ENCODE measurements at regions not wholly inside any gene's neighbourhood (a gene's known extent, or its start where the extent isn't known, plus 50 kb on each side); places are given as distances from the start of the nearest gene placed in this dataset.

DNA sequence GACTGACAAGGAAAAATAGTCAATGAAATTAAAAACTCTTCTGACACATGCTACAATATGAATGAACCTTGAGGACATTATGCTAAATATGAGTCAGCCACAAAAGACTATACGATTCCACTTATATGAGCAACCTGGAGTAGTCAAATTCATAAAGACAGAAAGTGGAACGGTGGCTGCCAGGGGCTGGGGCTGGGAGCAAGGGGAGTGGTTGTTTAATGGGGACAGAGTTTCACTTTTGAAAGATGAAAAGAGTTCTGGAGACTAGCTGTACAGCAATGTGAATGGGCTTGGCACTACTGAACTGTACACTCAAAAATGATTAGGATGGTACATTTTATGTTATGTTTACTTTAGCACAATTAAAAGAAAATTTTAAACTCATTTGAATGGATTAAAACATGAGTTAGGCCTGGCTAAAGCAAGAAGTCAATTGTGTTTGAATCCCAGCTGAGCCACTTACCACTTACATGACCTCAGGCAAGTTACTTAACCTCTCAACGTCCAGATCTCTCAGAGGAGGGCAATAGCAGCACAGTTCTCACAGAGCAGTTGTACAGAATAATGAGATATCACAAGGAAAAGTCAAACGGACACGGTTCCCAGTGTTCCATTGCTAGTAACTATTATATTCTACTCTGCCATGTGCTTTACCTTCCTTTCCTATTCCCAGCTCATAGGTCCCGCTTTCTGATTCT is 102.5 kb downstream of the SPTSSA start:
- Histone ChIP-seq H3K4me2 (no peak overlapping the region), H2AFZ (no peak overlapping the region), H3F3A (ENCODE audit: insufficient read depth, low read depth) (peaks cover 10% of the 10 kb centered on the region; the same call in 1 of the 2 replicates), H3K79me2 (ENCODE audit: low read depth) (no peaks in the 10 kb centered on the region), H3K9me2 (ENCODE audit: insufficient read depth) (no peaks in the 10 kb centered on the region), H3K9me3 (ENCODE audit: insufficient read depth, low read depth) (no peaks in the 10 kb centered on the region; the same call in 1 of the 2 replicates), H3K27me3 (ENCODE audit: insufficient read depth, low read depth) (no peaks in the 10 kb centered on the region), H3K4me1 (replicated peaks; ENCODE audit: insufficient read depth) (peaks cover 13% of the 10 kb centered on the region), H4K20me1 (ENCODE audit: insufficient read depth) (no peaks in the 10 kb centered on the region), H3K4me3 (no peak overlapping the region), H3K36me3 (ENCODE audit: low read depth) (no peaks in the 10 kb centered on the region), H3K27ac (no peak overlapping the region)
- BruUV-seq (replicated peaks): no TSS peak
- no peak for DNase-seq
- ChIA-PET POLR2A (ENCODE audit: unreplicated experiment) (no interaction called here), CTCF (no interaction called here)
- intact Hi-C loops (cut with micrococcal nuclease; ENCODE audit: unreplicated experiment): no loop called here
- TF ChIP-seq, protein P1, sequence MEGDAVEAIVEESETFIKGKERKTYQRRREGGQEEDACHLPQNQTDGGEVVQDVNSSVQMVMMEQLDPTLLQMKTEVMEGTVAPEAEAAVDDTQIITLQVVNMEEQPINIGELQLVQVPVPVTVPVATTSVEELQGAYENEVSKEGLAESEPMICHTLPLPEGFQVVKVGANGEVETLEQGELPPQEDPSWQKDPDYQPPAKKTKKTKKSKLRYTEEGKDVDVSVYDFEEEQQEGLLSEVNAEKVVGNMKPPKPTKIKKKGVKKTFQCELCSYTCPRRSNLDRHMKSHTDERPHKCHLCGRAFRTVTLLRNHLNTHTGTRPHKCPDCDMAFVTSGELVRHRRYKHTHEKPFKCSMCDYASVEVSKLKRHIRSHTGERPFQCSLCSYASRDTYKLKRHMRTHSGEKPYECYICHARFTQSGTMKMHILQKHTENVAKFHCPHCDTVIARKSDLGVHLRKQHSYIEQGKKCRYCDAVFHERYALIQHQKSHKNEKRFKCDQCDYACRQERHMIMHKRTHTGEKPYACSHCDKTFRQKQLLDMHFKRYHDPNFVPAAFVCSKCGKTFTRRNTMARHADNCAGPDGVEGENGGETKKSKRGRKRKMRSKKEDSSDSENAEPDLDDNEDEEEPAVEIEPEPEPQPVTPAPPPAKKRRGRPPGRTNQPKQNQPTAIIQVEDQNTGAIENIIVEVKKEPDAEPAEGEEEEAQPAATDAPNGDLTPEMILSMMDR (conservative IDR thresholded peaks at IDR 0.05): no peak
- TF ChIP-seq EZH2 (IDR thresholded peaks at IDR 0.05; ENCODE audit: low read depth): no peak

DNA sequence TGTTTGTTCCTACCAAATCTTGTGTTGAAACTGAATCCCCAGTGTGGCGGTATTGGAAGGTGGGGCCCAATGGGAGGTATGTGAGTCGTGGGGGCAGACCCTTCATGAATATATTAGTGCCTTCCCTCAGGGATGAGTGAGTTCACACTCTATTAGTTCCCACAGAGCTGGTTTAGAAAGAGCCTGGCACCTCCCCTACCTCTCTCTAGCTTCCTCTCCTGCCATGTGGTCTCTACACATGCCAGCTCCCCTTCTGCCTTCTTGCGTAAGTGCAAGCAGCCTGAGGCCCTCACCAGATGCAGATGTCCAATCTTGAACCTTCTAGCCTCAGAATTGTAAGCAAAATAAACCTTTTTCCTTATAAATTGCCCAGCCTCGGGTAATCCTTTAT is 105.8 kb downstream of the SPTSSA start:
- no peaks in the 10 kb centered on the region for H3K9me3 ChIP-seq (ENCODE audit: insufficient read depth, low read depth)
- no peaks in the 10 kb centered on the region for H3K36me3 ChIP-seq (ENCODE audit: low read depth)
- intact Hi-C loops (cut with micrococcal nuclease; ENCODE audit: unreplicated experiment): no loop called here
- no peaks in the 10 kb centered on the region for H3K79me2 ChIP-seq (ENCODE audit: low read depth)
- BruUV-seq (replicated peaks): no TSS peak
- 0 out of 2 replicates have a peak overlapping the region, but pooled peaks have one; percentile 42 for H2AFZ ChIP-seq
- no peaks in the 10 kb centered on the region for H3K9me2 ChIP-seq (ENCODE audit: insufficient read depth)
- DNase-seq: no peak
- H3F3A ChIP-seq (ENCODE audit: insufficient read depth, low read depth): no peaks in the 10 kb centered on the region
- no peaks in the 10 kb centered on the region for H3K27me3 ChIP-seq (ENCODE audit: insufficient read depth, low read depth)
- no peak overlapping the region for H3K4me3 ChIP-seq
- H3K4me1 ChIP-seq (replicated peaks; ENCODE audit: insufficient read depth): no peaks in the 10 kb centered on the region
- no peak overlapping the region for H3K27ac ChIP-seq
- CTCF ChIA-PET: no interaction called here
- H3K4me2 ChIP-seq: no peak overlapping the region
- no peaks in the 10 kb centered on the region for H4K20me1 ChIP-seq (ENCODE audit: insufficient read depth)
- POLR2A ChIA-PET (ENCODE audit: unreplicated experiment): interaction anchor here (0.6 kb wide), 1 partner anchor 665 kb away, joined by 7 read pairs; no protein-coding TSS in a partner anchor
- no peak for TF ChIP-seq EZH2 (IDR thresholded peaks at IDR 0.05; ENCODE audit: low read depth)
- TF ChIP-seq, protein P1 (conservative IDR thresholded peaks at IDR 0.05): no peak

DNA sequence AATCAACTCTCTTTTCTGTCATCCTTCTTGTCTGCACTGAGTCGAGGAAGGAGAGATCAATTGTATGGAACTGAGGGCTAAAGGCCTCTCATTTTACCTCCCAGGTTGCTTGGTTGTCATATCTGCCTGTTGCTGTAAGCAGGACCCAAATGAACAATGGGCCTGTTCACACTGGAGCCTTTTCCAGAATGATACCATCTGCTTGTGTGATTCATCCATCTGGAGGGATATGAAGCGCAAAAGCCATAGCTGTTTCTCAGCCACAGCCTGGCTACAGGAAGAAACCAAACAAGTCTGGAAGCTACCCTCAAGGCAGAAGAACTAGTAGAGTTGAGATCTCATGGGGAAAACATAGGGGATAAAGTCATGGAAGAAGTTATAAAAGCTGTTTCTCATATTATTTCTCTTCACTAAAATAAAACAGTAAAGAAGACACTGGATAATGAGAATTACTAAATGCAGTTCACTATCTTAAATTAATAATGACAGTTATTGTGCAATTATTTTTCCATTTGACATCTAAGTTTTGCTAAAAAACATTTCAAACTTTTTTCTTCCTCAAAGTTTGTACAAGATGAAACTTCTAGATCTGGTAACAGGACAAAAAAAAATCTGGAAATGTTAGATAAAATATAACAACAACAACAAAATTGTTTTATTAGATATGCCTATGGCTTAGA is 106.3 kb downstream of the SPTSSA start:
- BruUV-seq (replicated peaks): no TSS peak
- Histone ChIP-seq H3K79me2 (ENCODE audit: low read depth) (no peaks in the 10 kb centered on the region), H3K9me2 (ENCODE audit: insufficient read depth) (no peaks in the 10 kb centered on the region), H3K9me3 (ENCODE audit: insufficient read depth, low read depth) (no peaks in the 10 kb centered on the region), H3K4me3 (no peak overlapping the region), H3F3A (ENCODE audit: insufficient read depth, low read depth) (no peaks in the 10 kb centered on the region), H3K27ac (peak overlapping the region; percentile 47), H3K27me3 (ENCODE audit: insufficient read depth, low read depth) (no peaks in the 10 kb centered on the region), H4K20me1 (ENCODE audit: insufficient read depth) (no peaks in the 10 kb centered on the region), H3K4me2 (no peak overlapping the region), H3K4me1 (replicated peaks; ENCODE audit: insufficient read depth) (no peaks in the 10 kb centered on the region), H3K36me3 (ENCODE audit: low read depth) (no peaks in the 10 kb centered on the region), H2AFZ (no peak overlapping the region)
- POLR2A ChIA-PET (ENCODE audit: unreplicated experiment): interaction anchor here (0.6 kb wide), 1 partner anchor 664 kb away, joined by 7 read pairs; no protein-coding TSS in a partner anchor
- no peak for TF ChIP-seq EZH2 (IDR thresholded peaks at IDR 0.05; ENCODE audit: low read depth)
- TF ChIP-seq, protein P1 (conservative IDR thresholded peaks at IDR 0.05): no peak
- intact Hi-C loops (cut with micrococcal nuclease; ENCODE audit: unreplicated experiment): no loop called here
- CTCF ChIA-PET: interaction anchor here (1.7 kb wide), 1 partner anchor 24 kb away, joined by 5 read pairs; no protein-coding TSS in a partner anchor
- peak; percentile 19 to 47 for DNase-seq
